IMR-90 (cell line): ENCODE measurements at regions not wholly inside any gene's neighbourhood (a gene's known extent, or its start where the extent isn't known, plus 50 kb on each side); places are given as distances from the start of the nearest gene placed in this dataset.

Source experiments
- ATAC-seq: fragments of 200-7000 bp; cut with Tn5 transposase; 2 replicates; pipeline ENCODE4 v1.9.1; 2020; ENCODE audit warnings: low read depth, mild to moderate bottlenecking, moderate library complexity
- BruUV-seq: library from RNA; stranded (reverse); fragments of 400-500 nt; replicated peaks from 2 replicates; lab custom pipeline; 2021; lab: Mats Ljungman, UMichigan
- CTCF ChIA-PET: fragments of 300-600 bp; formaldehyde crosslinking; extraction: SDS; loops from one replicate; lab custom pipeline; 2021; ENCODE audit warnings: antibody characterized with exemption; lab: Yijun Ruan, JAX
- POLR2A ChIA-PET: fragments of 300-600 bp; sonication (Branson Sonifier 250); formaldehyde crosslinking; loops from one replicate; lab custom pipeline; 2022; ENCODE audit warnings: antibody characterized with exemption; ENCODE audit not compliant: unreplicated experiment; lab: Charles Lee
- DNase-seq: peaks from one replicate; pipeline ENCODE4 v3.0.0; 2013
- H2AFZ ChIP-seq: replicated peaks from 2 replicates; pipeline ENCODE3; 2013; ENCODE audit warnings: low read length, mild to moderate bottlenecking; ENCODE audit not compliant: poor library complexity
- H2AK5ac ChIP-seq: 2 replicates; pipeline ENCODE4 v1.6.1; 2013; ENCODE audit warnings: low read depth, low read length, inconsistent platforms
- H2AK9ac ChIP-seq: replicated peaks from 2 replicates; pipeline ENCODE3; 2013; ENCODE audit warnings: mild to moderate bottlenecking, low read depth, low read length, moderate library complexity; ENCODE audit not compliant: poor library complexity
- H2BK120ac ChIP-seq: 2 replicates; pipeline ENCODE4 v1.6.1; 2013; ENCODE audit warnings: low read depth, low read length, inconsistent platforms
- H2BK15ac ChIP-seq: 3 replicates; pipeline ENCODE4 v1.6.1; 2013; ENCODE audit warnings: low read depth, low read length, inconsistent platforms
- H2BK20ac ChIP-seq: 2 replicates; pipeline ENCODE4 v1.6.1; 2013; ENCODE audit warnings: low read depth, mild to moderate bottlenecking, inconsistent platforms, low read length, moderate library complexity
- H2BK5ac ChIP-seq: 2 replicates; pipeline ENCODE4 v1.6.1; 2013; ENCODE audit warnings: mild to moderate bottlenecking, low read depth, low read length, inconsistent platforms; ENCODE audit not compliant: poor library complexity, severe bottlenecking
- H3K14ac ChIP-seq: replicated peaks from 2 replicates; pipeline ENCODE4 v1.6.1; 2013; ENCODE audit warnings: low read depth, low read length, inconsistent platforms
- H3K18ac ChIP-seq: 2 replicates; pipeline ENCODE4 v1.6.1; 2013; ENCODE audit warnings: low read depth, low read length, control low read depth
- H3K23ac ChIP-seq: 2 replicates; pipeline ENCODE4 v1.6.1; 2013; ENCODE audit warnings: low read depth, low read length, inconsistent platforms
- H3K27ac ChIP-seq: 2 replicates; pipeline ENCODE4 v1.5.1; 2013; ENCODE audit warnings: mild to moderate bottlenecking, control low read depth, low read length; ENCODE audit not compliant: insufficient read depth
- H3K27me3 ChIP-seq: 2 replicates; pipeline ENCODE4 v1.6.1; 2013; ENCODE audit warnings: low read length; ENCODE audit not compliant: control insufficient read depth, insufficient read depth
- H3K36me3 ChIP-seq: 2 replicates; pipeline ENCODE4 v1.6.1; 2013; ENCODE audit warnings: low read length, mixed read lengths; ENCODE audit not compliant: control insufficient read depth, insufficient read depth
- H3K4ac ChIP-seq: 2 replicates; pipeline ENCODE4 v1.6.1; 2013; ENCODE audit warnings: low read depth, low read length, inconsistent platforms
- H3K4me1 ChIP-seq: 2 replicates; pipeline ENCODE4 v1.6.1; 2013; ENCODE audit warnings: low read length, mixed read lengths; ENCODE audit not compliant: control insufficient read depth, insufficient read depth
- H3K4me2 ChIP-seq: 2 replicates; pipeline ENCODE4 v1.6.1; 2013; ENCODE audit warnings: low read depth, mild to moderate bottlenecking, control low read depth, low read length, moderate library complexity
- H3K4me3 ChIP-seq: 2 replicates; pipeline ENCODE4 v1.5.1; 2013; ENCODE audit warnings: low read depth, mild to moderate bottlenecking, control low read depth, low read length, moderate library complexity; ENCODE audit not compliant: insufficient read depth
- H3K56ac ChIP-seq: 2 replicates; pipeline ENCODE4 v1.6.1; 2013; ENCODE audit warnings: low read length, inconsistent platforms; ENCODE audit not compliant: insufficient read depth; ENCODE audit errors: extremely low read depth
- H3K79me1 ChIP-seq, 2 experiments: 2 replicates each; pipeline ENCODE4 v1.6.1; 2013; ENCODE audit warnings: low read length in 2 of 2, inconsistent platforms in 1 of 2, low read depth in 1 of 2
- H3K9ac ChIP-seq: 2 replicates; pipeline ENCODE4 v1.6.1; 2013; ENCODE audit warnings: low read depth, low read length, control low read depth
- H3K9me1 ChIP-seq: 2 replicates; pipeline ENCODE4 v1.6.1; 2013; ENCODE audit warnings: low read length, inconsistent platforms; ENCODE audit not compliant: insufficient read depth
- H3K9me3 ChIP-seq: 2 replicates; pipeline ENCODE4 v1.6.1; 2013; ENCODE audit warnings: low read length; ENCODE audit not compliant: control insufficient read depth, insufficient read depth
- H4K20me1 ChIP-seq: 2 replicates; pipeline ENCODE4 v1.6.1; 2013; ENCODE audit warnings: low read length, inconsistent platforms; ENCODE audit not compliant: insufficient read depth
- H4K5ac ChIP-seq: 2 replicates; pipeline ENCODE4 v1.6.1; 2013; ENCODE audit warnings: mild to moderate bottlenecking, low read depth, low read length, control low read depth
- H4K8ac ChIP-seq, 2 experiments: 2 replicates each; pipeline ENCODE4 v1.6.1; 2013; ENCODE audit warnings: low read depth in 2 of 2, low read length in 2 of 2, control low read depth in 1 of 2, inconsistent platforms in 1 of 2
- H4K91ac ChIP-seq: 2 replicates; pipeline ENCODE4 v1.6.1; 2013; ENCODE audit warnings: low read depth, low read length, inconsistent platforms; ENCODE audit not compliant: insufficient read depth
- BHLHE40 ChIP-seq: fragments of 150-350 bp; IDR thresholded peaks from 2 replicates; pipeline ENCODE4 v1.6.1; 2016; ENCODE audit warnings: mild to moderate bottlenecking, low read depth, low read length
- CEBPB ChIP-seq: IDR thresholded peaks from 2 replicates; pipeline ENCODE4 v1.6.1; 2012; ENCODE audit warnings: low read depth, low read length, improper control_type of control experiment
- CHD1 ChIP-seq: IDR thresholded peaks from 2 replicates; pipeline ENCODE4 v1.6.1; 2012; ENCODE audit warnings: low read depth, low read length, improper control_type of control experiment
- CTCF ChIP-seq: conservative IDR thresholded peaks from 2 replicates; pipeline ENCODE4 v1.5.1; 2012; ENCODE audit warnings: mild to moderate bottlenecking, low read depth, low read length, improper control_type of control experiment
- ELK1 ChIP-seq: fragments of 150-350 bp; IDR thresholded peaks from 2 replicates; pipeline ENCODE4 v1.6.1; 2016; ENCODE audit warnings: low read depth, mild to moderate bottlenecking, low read length, moderate library complexity, borderline replicate concordance
- FOS ChIP-seq: fragments of 150-350 bp; IDR thresholded peaks from 2 replicates; pipeline ENCODE4 v1.6.1; 2016; ENCODE audit warnings: low read depth, low read length
- MAFK ChIP-seq: IDR thresholded peaks from 2 replicates; pipeline ENCODE4 v1.6.1; 2012; ENCODE audit warnings: low read depth, low read length, improper control_type of control experiment
- MAZ ChIP-seq: IDR thresholded peaks from 2 replicates; pipeline ENCODE4 v1.6.1; 2012; ENCODE audit warnings: low read depth, mild to moderate bottlenecking, low read length, improper control_type of control experiment, moderate library complexity, borderline replicate concordance
- MXI1 ChIP-seq: IDR thresholded peaks from 2 replicates; pipeline ENCODE4 v1.6.1; 2012; ENCODE audit warnings: low read depth, mild to moderate bottlenecking, low read length, moderate library complexity, borderline replicate concordance
- NFE2L2 ChIP-seq: fragments of 150-350 bp; IDR thresholded peaks from 2 replicates; pipeline ENCODE4 v1.6.1; 2016; ENCODE audit warnings: low read depth, mild to moderate bottlenecking, low read length
- POLR2A ChIP-seq: IDR thresholded peaks from 2 replicates; pipeline ENCODE4 v1.6.1; 2012; ENCODE audit warnings: mild to moderate bottlenecking, low read depth, low read length
- RAD21 ChIP-seq: IDR thresholded peaks from 2 replicates; pipeline ENCODE4 v1.6.1; 2012; ENCODE audit warnings: low read length, improper control_type of control experiment
- RCOR1 ChIP-seq: IDR thresholded peaks from 2 replicates; pipeline ENCODE4 v1.6.1; 2012; ENCODE audit warnings: mild to moderate bottlenecking, low read length, improper control_type of control experiment; ENCODE audit not compliant: insufficient replicate concordance
- RFX5 ChIP-seq: IDR thresholded peaks from 2 replicates; pipeline ENCODE4 v1.8.0; 2012; ENCODE audit warnings: low read depth, mild to moderate bottlenecking, low read length, moderate library complexity
- SMC3 ChIP-seq: fragments of 150-350 bp; IDR thresholded peaks from 2 replicates; pipeline ENCODE4 v1.6.1; 2016; ENCODE audit warnings: low read depth, mild to moderate bottlenecking, antibody characterized with exemption, low read length, moderate library complexity
- USF2 ChIP-seq: fragments of 150-350 bp; IDR thresholded peaks from 2 replicates; pipeline ENCODE4 v1.6.1; 2017; ENCODE audit warnings: mild to moderate bottlenecking, antibody characterized with exemption, low read length, low read depth
- WGBS, 2 experiments: methylation state at CpG; one replicate each; pipeline versions ENCODE4 v1.1.5 to v1.1.7; 2013; ENCODE audit warnings: missing lambda C conversion rate in 2 of 2; ENCODE audit not compliant: insufficient read length in 1 of 2; ENCODE audit errors: extremely low coverage in 2 of 2; 5-methylcytosine and 5-hydroxymethylcytosine counted together
- dilution Hi-C: fragments of 300-500 bp; cut with HindIII; formaldehyde crosslinking; loops from one replicate; pipeline ENCODE4 v1.14.3; 2018; ENCODE audit warnings: low sequenced_read_pairs; ENCODE audit not compliant: unreplicated experiment
- in situ Hi-C: fragments of 300-500 bp; cut with MboI; formaldehyde crosslinking; loops from 3 replicates; pipeline ENCODE4 v1.14.3; 2019; ENCODE audit warnings: low sequenced_read_pairs, inconsistent platforms, mixed read lengths
- intact Hi-C: fragments of 100-400 bp; cut with micrococcal nuclease; formaldehyde crosslinking; loops from 2 replicates; pipeline ENCODE4 v1.10.0; 2022

GRCh38 chr18:29328932-29329331 is 1152.0 kb upstream of the CDH2 start:
- POLR2A ChIA-PET = no interaction called here
- WGBS, 2 experiments = no CpG with 5 or more reads among the region's 2 CpGs
- Histone ChIP-seq H3K27ac (no peak overlapping the region), H3K4me3 (no peak overlapping the region), H2BK5ac (no peak overlapping the region), H3K4me1 (no peaks in the 10 kb centered on the region), H4K5ac (no peak overlapping the region), H3K27me3 (no peaks in the 10 kb centered on the region), H3K9ac (no peak overlapping the region), H2BK120ac (no peak overlapping the region), H3K56ac (no peak overlapping the region), H2AFZ (no peak overlapping the region), H3K79me1 (no peaks in the 10 kb centered on the region), H2AK9ac (no peak overlapping the region), H3K14ac (no peak overlapping the region), H4K8ac (no peak overlapping the region), H2AK5ac (no peak overlapping the region), H3K36me3 (no peaks in the 10 kb centered on the region), H4K20me1 (no peaks in the 10 kb centered on the region), H3K23ac (no peak overlapping the region), H3K9me3 (peaks cover 1% of the 10 kb centered on the region; the same call in 1 of the 2 replicates), H2BK20ac (no peak overlapping the region), H3K4me2 (no peak overlapping the region), H3K4ac (no peak overlapping the region), H3K9me1 (no peaks in the 10 kb centered on the region), H4K91ac (no peak overlapping the region), H3K18ac (no peak overlapping the region), H2BK15ac (no peak overlapping the region)
- CTCF ChIA-PET = no interaction called here
- no peak for DNase-seq
- ATAC-seq = no peak
- in situ Hi-C loops (no loop called here), intact Hi-C loops (no loop called here), dilution Hi-C loops (no loop called here)
- no TSS peak for BruUV-seq
- no peak for TF ChIP-seq RCOR1
- no peak for TF ChIP-seq RFX5
- no peak for TF ChIP-seq NFE2L2
- no peak for TF ChIP-seq POLR2A
- no peak for TF ChIP-seq CHD1
- TF ChIP-seq BHLHE40 = no peak
- no peak for TF ChIP-seq ELK1
- no peak for TF ChIP-seq MXI1
- no peak for TF ChIP-seq RAD21
- TF ChIP-seq CTCF = no peak
- TF ChIP-seq USF2 = no peak
- TF ChIP-seq CEBPB = no peak
- TF ChIP-seq FOS = no peak
- TF ChIP-seq MAFK = no peak
- TF ChIP-seq MAZ = no peak
- TF ChIP-seq SMC3 = no peak
